H1 (cell line): ENCODE measurements at regions not wholly inside any gene's neighbourhood (a gene's known extent, or its start where the extent isn't known, plus 50 kb on each side); places are given as distances from the start of the nearest gene placed in this dataset.

ENCODE experiments used
- CTCF ChIA-PET: fragments of 300-600 bp; sonication (Branson Sonifier 250); formaldehyde crosslinking; loops from one replicate; lab custom pipeline; 2021; ENCODE audit not compliant: partially characterized antibody; lab: Charles Lee
- POLR2A ChIA-PET: fragments of 300-600 bp; sonication (Branson Sonifier 250); formaldehyde crosslinking; loops from one replicate; lab custom pipeline; 2021; ENCODE audit warnings: inconsistent platforms; ENCODE audit not compliant: partially characterized antibody; lab: Charles Lee
- DNase-seq, 2 experiments: peaks; one replicate each; pipeline versions ENCODE4 v3.0.0 to v3.0.0-alpha.2; 2010 to 2022; ENCODE audit warnings: low spot score in 2 of 2, low read depth in 1 of 2, mixed read lengths in 1 of 2
- FAIRE-seq: peaks from 2 replicates; lab custom pipeline; 2011; peaks lifted over from hg19 to GRCh38; lab: Jason Lieb, UNC
- H2AFZ ChIP-seq: 2 replicates; pipeline ENCODE4 v1.8.1; 2012; ENCODE audit warnings: low read length, inconsistent platforms
- H2AK5ac ChIP-seq: 2 replicates; pipeline ENCODE4 v1.6.1; 2013; ENCODE audit warnings: low read depth, low read length
- H2BK120ac ChIP-seq: replicated peaks from 2 replicates; pipeline ENCODE3; 2013; ENCODE audit warnings: low read depth, low read length, inconsistent platforms
- H2BK12ac ChIP-seq: 2 replicates; pipeline ENCODE4 v1.6.1; 2013; ENCODE audit warnings: low read depth, low read length
- H2BK15ac ChIP-seq: 2 replicates; pipeline ENCODE4 v1.6.1; 2013; ENCODE audit warnings: low read length
- H2BK20ac ChIP-seq: 2 replicates; pipeline ENCODE4 v1.6.1; 2013; ENCODE audit warnings: low read length
- H2BK5ac ChIP-seq: 2 replicates; pipeline ENCODE4 v1.6.1; 2013; ENCODE audit warnings: low read depth, low read length
- H3K14ac ChIP-seq: 2 replicates; pipeline ENCODE4 v1.6.1; 2013; ENCODE audit warnings: inconsistent platforms; ENCODE audit not compliant: insufficient read length
- H3K18ac ChIP-seq: 2 replicates; pipeline ENCODE4 v1.6.1; 2013; ENCODE audit warnings: low read length; ENCODE audit errors: extremely low read depth
- H3K23ac ChIP-seq: 2 replicates; pipeline ENCODE4 v1.6.1; 2013; ENCODE audit warnings: inconsistent platforms; ENCODE audit not compliant: insufficient read length
- H3K23me2 ChIP-seq: 2 replicates; pipeline ENCODE4 v1.6.1; 2013; ENCODE audit warnings: low read depth, low read length
- H3K27ac ChIP-seq: 2 replicates; pipeline ENCODE4 v1.6.1; 2011; ENCODE audit warnings: low read depth, low read length, inconsistent platforms
- H3K27me3 ChIP-seq, 4 experiments: replicated peaks in 1 of 4; 1 replicate in 1 of 4; 2 replicates in 3 of 4; pipeline versions ENCODE4 v1.6.1 to v1.8.1; 2011 to 2013; ENCODE audit warnings: low read length in 3 of 4, mild to moderate bottlenecking in 3 of 4, inconsistent platforms in 2 of 4, mixed read lengths in 2 of 4, moderate library complexity in 1 of 4; ENCODE audit not compliant: control insufficient read depth in 3 of 4, insufficient read depth in 3 of 4; ENCODE audit errors: extremely low read depth in 1 of 4
- H3K36me3 ChIP-seq, 4 experiments: 2 replicates each; pipeline versions ENCODE4 v1.6.1 to v1.8.1; 2011 to 2013; ENCODE audit warnings: mild to moderate bottlenecking in 4 of 4, low read length in 3 of 4, moderate library complexity in 2 of 4, control low read depth in 1 of 4, inconsistent platforms in 1 of 4; ENCODE audit not compliant: insufficient read depth in 4 of 4, control insufficient read depth in 2 of 4
- H3K4ac ChIP-seq: replicated peaks from 2 replicates; pipeline ENCODE3; 2013; ENCODE audit warnings: low read length, low read depth, mixed read lengths, inconsistent platforms; ENCODE audit not compliant: insufficient read length
- H3K4me1 ChIP-seq, 4 experiments: replicated peaks in 1 of 4; 1 replicate in 1 of 4; 2 replicates in 3 of 4; pipeline versions ENCODE4 v1.6.1 to v1.8.1; 2011 to 2013; ENCODE audit warnings: low read length in 3 of 4, inconsistent platforms in 2 of 4, mixed read lengths in 1 of 4; ENCODE audit not compliant: insufficient read depth in 4 of 4, control insufficient read depth in 3 of 4
- H3K4me2 ChIP-seq, 2 experiments: 2 replicates each; pipeline versions ENCODE4 v1.6.1 to v1.8.1; 2011 to 2013; ENCODE audit warnings: low read depth in 2 of 2, low read length in 2 of 2, control low read depth in 1 of 2, inconsistent platforms in 1 of 2, mild to moderate bottlenecking in 1 of 2; ENCODE audit not compliant: insufficient read depth in 1 of 2
- H3K4me3 ChIP-seq, 4 experiments: fragments of 200-600, 300-600 bp in 1 of 4; sonication (generic), shearing (Covaris generic), sonication (Bioruptor Twin) in 1 of 4; 2 replicates each; pipeline versions ENCODE4 v1.5.1 to v1.8.1; 2011 to 2016; ENCODE audit warnings: low read length in 4 of 4, low read depth in 3 of 4, control low read depth in 2 of 4, inconsistent platforms in 2 of 4, mild to moderate bottlenecking in 2 of 4, mixed read lengths in 1 of 4, moderate library complexity in 1 of 4; ENCODE audit not compliant: insufficient read depth in 2 of 4; ENCODE audit errors: extremely low read depth in 1 of 4
- H3K56ac ChIP-seq: replicated peaks from 2 replicates; pipeline ENCODE3; 2013; ENCODE audit warnings: low read depth, mild to moderate bottlenecking, mixed read lengths, low read length, inconsistent platforms; ENCODE audit not compliant: insufficient read length
- H3K79me1 ChIP-seq: 2 replicates; pipeline ENCODE4 v1.6.1; 2013; ENCODE audit warnings: low read depth, low read length, control low read depth
- H3K79me2 ChIP-seq, 2 experiments: 2 replicates each; pipeline versions ENCODE4 v1.6.1 to v1.8.1; 2012 to 2013; ENCODE audit warnings: low read length in 2 of 2, mild to moderate bottlenecking in 2 of 2, inconsistent platforms in 1 of 2; ENCODE audit not compliant: insufficient read depth in 2 of 2, control insufficient read depth in 1 of 2
- H3K9ac ChIP-seq, 4 experiments: replicated peaks in 1 of 4; 1 replicate in 1 of 4; 2 replicates in 3 of 4; pipeline versions ENCODE4 v1.6.1 to v1.8.1; 2011 to 2013; ENCODE audit warnings: low read depth in 3 of 4, low read length in 3 of 4, control low read depth in 2 of 4, mild to moderate bottlenecking in 2 of 4, moderate library complexity in 2 of 4, inconsistent platforms in 1 of 4; ENCODE audit errors: extremely low read depth in 1 of 4
- H3K9me3 ChIP-seq, 2 experiments: 2 replicates each; pipeline versions ENCODE4 v1.6.1 to v1.8.1; 2012 to 2013; ENCODE audit warnings: mild to moderate bottlenecking in 2 of 2, moderate library complexity in 2 of 2, control low read depth in 1 of 2, inconsistent platforms in 1 of 2, low read depth in 1 of 2, low read length in 1 of 2, mixed read lengths in 1 of 2; ENCODE audit not compliant: insufficient read depth in 2 of 2
- H4K20me1 ChIP-seq, 2 experiments: replicated peaks in 1 of 2; 2 replicates each; pipeline versions ENCODE3 to v1.8.1; 2011 to 2013; ENCODE audit warnings: inconsistent platforms in 2 of 2, low read length in 2 of 2, mild to moderate bottlenecking in 1 of 2; ENCODE audit not compliant: insufficient read depth in 2 of 2, control insufficient read depth in 1 of 2
- H4K5ac ChIP-seq: 2 replicates; pipeline ENCODE4 v1.6.1; 2013; ENCODE audit warnings: low read length, low read depth, mixed read lengths, inconsistent platforms; ENCODE audit not compliant: insufficient read length
- H4K8ac ChIP-seq: 2 replicates; pipeline ENCODE4 v1.8.0; 2013; ENCODE audit warnings: mild to moderate bottlenecking, moderate library complexity, low read length, inconsistent platforms; ENCODE audit not compliant: insufficient read depth; ENCODE audit errors: extremely low read depth
- H4K91ac ChIP-seq: replicated peaks from 2 replicates; pipeline ENCODE3; 2013; ENCODE audit warnings: low read length, mixed read lengths, inconsistent platforms; ENCODE audit not compliant: insufficient read length
- ATF3 ChIP-seq: IDR thresholded peaks from 2 replicates; pipeline ENCODE4 v1.6.1; 2011; ENCODE audit warnings: low read depth, mild to moderate bottlenecking, low read length; ENCODE audit not compliant: insufficient read depth
- BACH1 ChIP-seq: IDR thresholded peaks from 2 replicates; pipeline ENCODE4 v1.6.1; 2012; ENCODE audit warnings: low read length, improper control_type of control experiment
- CEBPB ChIP-seq: IDR thresholded peaks from 2 replicates; pipeline ENCODE4 v1.6.1; 2012; ENCODE audit warnings: low read depth, low read length
- CREB1 ChIP-seq: IDR thresholded peaks from 2 replicates; pipeline ENCODE4 v1.6.1; 2012; ENCODE audit warnings: inconsistent platforms
- GABPA ChIP-seq: IDR thresholded peaks from 2 replicates; pipeline ENCODE4 v1.6.1; 2011; ENCODE audit warnings: mild to moderate bottlenecking, low read length, moderate library complexity, borderline replicate concordance; ENCODE audit not compliant: insufficient read depth
- HDAC6 ChIP-seq: IDR thresholded peaks from one replicate; pipeline ENCODE4 v1.7.1; 2012; ENCODE audit warnings: low read depth, mild to moderate bottlenecking, inconsistent platforms, low read length, moderate library complexity
- JUN ChIP-seq: IDR thresholded peaks from 2 replicates; pipeline ENCODE4 v1.6.1; 2011; ENCODE audit warnings: low read depth, mild to moderate bottlenecking, improper control_type of control experiment, low read length
- KDM5A ChIP-seq: fragments of 200-600 bp; IDR thresholded peaks from 2 replicates; pipeline ENCODE4 v1.7.1; 2012; ENCODE audit warnings: mild to moderate bottlenecking, low read length, inconsistent platforms, mixed read lengths
- SIRT6 ChIP-seq: IDR thresholded peaks from one replicate; pipeline ENCODE4 v1.7.1; 2012; ENCODE audit warnings: low read length, inconsistent platforms
- SP4 ChIP-seq: IDR thresholded peaks from 2 replicates; pipeline ENCODE4 v1.6.1; 2012; ENCODE audit warnings: low read length, inconsistent platforms
- YY1 ChIP-seq: IDR thresholded peaks from 2 replicates; pipeline ENCODE4 v1.6.1; 2011; ENCODE audit warnings: low read depth, mild to moderate bottlenecking, low read length
- ZNF274 ChIP-seq: IDR thresholded peaks from 2 replicates; pipeline ENCODE4 v1.7.0; 2012; ENCODE audit warnings: low read length, borderline replicate concordance; ENCODE audit errors: extremely low read depth
- WGBS, 2 experiments: shearing (Covaris generic) in 1 of 2; methylation state at CpG; one replicate each; pipeline versions ENCODE4 v1.1.6 to v1.1.7; 2013 to 2015; ENCODE audit warnings: low lambda C conversion rate in 2 of 2, mixed read lengths in 2 of 2, inconsistent platforms in 1 of 2, low coverage in 1 of 2, missing lambda C conversion rate in 1 of 2; ENCODE audit not compliant: insufficient replicate concordance in 2 of 2, insufficient coverage in 1 of 2, insufficient read length in 1 of 2; ENCODE audit errors: extremely low coverage in 1 of 2, missing lambda C conversion rate in 1 of 2; 5-methylcytosine and 5-hydroxymethylcytosine counted together

DNA sequence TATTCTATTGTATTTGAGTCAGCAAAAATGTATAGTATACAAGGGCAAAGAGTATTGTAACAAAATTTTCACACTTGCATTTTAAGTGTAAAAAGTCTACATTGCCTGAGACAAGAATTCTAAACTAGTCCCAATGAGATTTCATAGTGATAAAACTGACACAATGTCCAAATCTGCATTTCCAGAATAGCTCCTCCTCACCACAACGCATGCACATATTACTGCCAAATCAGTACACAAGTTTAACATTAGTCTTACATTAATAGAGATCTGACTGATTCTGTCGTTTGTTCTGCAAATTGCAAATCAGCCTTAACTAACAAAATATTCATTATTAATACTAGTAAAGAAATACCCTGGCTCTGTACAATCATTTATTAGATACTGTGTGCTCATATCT lies 222.2 kb upstream of the NEIL3 start:
- Histone ChIP-seq H4K20me1 (no peaks in the 10 kb centered on the region), H2AK5ac (no peak overlapping the region), H2BK5ac (no peak overlapping the region), H3K27me3 (no peaks in the 10 kb centered on the region), H3K9me3 (no peaks in the 10 kb centered on the region), H3K14ac (no peak overlapping the region), H2BK120ac (no peak overlapping the region), H4K8ac (no peak overlapping the region), H3K27ac (no peak overlapping the region), H4K91ac (no peak overlapping the region), H4K5ac (no peak overlapping the region), H3K4ac (no peak overlapping the region), H3K23me2 (no peaks in the 10 kb centered on the region), H3K23ac (no peak overlapping the region), H3K9ac (no peak overlapping the region), H3K56ac (no peak overlapping the region), H3K79me1 (no peaks in the 10 kb centered on the region), H2AFZ (no peak overlapping the region), H3K79me2 (no peaks in the 10 kb centered on the region), H3K18ac (no peak overlapping the region), H3K4me2 (no peak overlapping the region), H3K4me3 (no peak overlapping the region), H2BK15ac (no peak overlapping the region), H2BK12ac (no peak overlapping the region), H3K4me1 (no peaks in the 10 kb centered on the region; a peak in 1 of 7 replicates), H3K36me3 (no peaks in the 10 kb centered on the region), H2BK20ac (no peak overlapping the region)
- TF ChIP-seq ZNF274: no peak
- TF ChIP-seq CEBPB: no peak
- no peak for TF ChIP-seq HDAC6
- TF ChIP-seq JUN: no peak
- TF ChIP-seq SP4: no peak
- no peak for TF ChIP-seq SIRT6
- no peak for TF ChIP-seq ATF3
- no peak for TF ChIP-seq CREB1
- TF ChIP-seq GABPA: no peak
- no peak for TF ChIP-seq YY1
- no peak for TF ChIP-seq KDM5A
- TF ChIP-seq BACH1: no peak
- no peak for DNase-seq
- ChIA-PET POLR2A (no interaction called here), CTCF (interaction anchor here (0.8 to 0.9 kb wide), 2 partner anchors 9 to 163 kb away, joined by 3 read pairs; no protein-coding TSS in a partner anchor)
- FAIRE-seq: no peak
- 90% methylated on average over 2 of the region's 2 CpGs; no CpG with 5 or more reads in 1 of the 2 experiments for WGBS, 2 experiments
